Transverse colon (tissue), 4 donors: ENCODE measurements at regions not wholly inside any gene's neighbourhood (a gene's known extent, or its start where the extent isn't known, plus 50 kb on each side); places are given as distances from the start of the nearest gene placed in this dataset.

Source experiments
- CTCF ChIP-seq, 5 experiments: fragments of 200-600 bp in 3 of 5; fragments of 450-650 bp in 2 of 5; sonication (generic) in 3 of 5; IDR thresholded peaks; 1 replicate in 2 of 5; 2 replicates in 3 of 5; pipeline ENCODE4 v1.5.1; 2016 to 2017; ENCODE audit warnings: antibody characterized with exemption in 5 of 5, inconsistent platforms in 3 of 5, mild to moderate bottlenecking in 2 of 5, moderate library complexity in 1 of 5
- EP300 ChIP-seq: sonication (generic); formaldehyde crosslinking; IDR thresholded peaks from one replicate; pipeline ENCODE4 v1.6.1; 2017; ENCODE audit warnings: antibody characterized with exemption, low read depth
- POLR2A ChIP-seq: fragments of 450-650 bp; IDR thresholded peaks from one replicate; pipeline ENCODE4 v1.6.1; 2016; ENCODE audit warnings: antibody characterized with exemption, mild to moderate bottlenecking, moderate library complexity
- POLR2AphosphoS5 ChIP-seq, 3 donors: sonication (generic); formaldehyde crosslinking; IDR thresholded peaks; one replicate each; pipeline ENCODE4 v1.6.1; 2016; ENCODE audit warnings: antibody characterized with exemption in 3 of 3

- no peak for TF ChIP-seq CTCF (IDR thresholded peaks at IDR 0.05)
- TF ChIP-seq POLR2A, result no peak
- no peak for TF ChIP-seq POLR2AphosphoS5 (IDR thresholded peaks at IDR 0.05)
- no peak for TF ChIP-seq EP300
Observed at GRCh38 chr15:53320816-53321215, 438.6 kb downstream of the WDR72 start.
